ENCODE measurements at regions not wholly inside any gene's neighbourhood (a gene's known extent, or its start where the extent isn't known, plus 50 kb on each side); places are given as distances from the start of the nearest gene placed in this dataset.

DNA sequence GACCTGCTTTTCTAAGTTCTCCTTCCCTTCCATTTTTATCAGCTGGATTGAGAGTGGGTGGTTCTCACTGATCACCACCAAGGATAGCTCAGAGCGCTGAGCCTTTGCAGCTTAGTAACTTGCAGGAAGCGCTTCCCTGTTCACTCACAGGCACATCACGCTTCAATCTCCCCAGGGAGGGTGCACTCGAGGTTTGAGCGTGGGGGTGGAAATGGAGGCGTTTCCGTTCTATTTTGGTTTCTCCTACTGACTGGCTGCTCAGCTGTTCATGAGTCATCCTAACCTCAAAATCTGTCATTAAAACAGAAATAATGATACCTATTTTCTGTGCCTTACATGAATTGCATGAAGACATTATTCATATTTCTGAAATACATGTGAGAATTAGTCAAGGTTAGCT lies 292.1 kb downstream of the SPRY2 start:
- Histone ChIP-seq H4K20me1 (ENCODE audit: control insufficient read depth, insufficient read depth, insufficient read length) (no peaks in the 10 kb centered on the region), H3T11ph (ENCODE audit: low read length) (no peak overlapping the region), H3K23me2 (ENCODE audit: insufficient read length, low read depth, low read length, poor library complexity, severe bottlenecking) (no peaks in the 10 kb centered on the region), H2BK15ac (ENCODE audit: low read depth, low read length) (no peak overlapping the region), H3K4ac (ENCODE audit: low read depth, low read length) (no peak overlapping the region), H3K23ac (ENCODE audit: insufficient read length, low read depth, low read length) (no peak overlapping the region), H2BK12ac (ENCODE audit: insufficient read length, low read depth, low read length) (no peak overlapping the region), H3K27me3 (ENCODE audit: insufficient read depth, low read length) (no peaks in the 10 kb centered on the region), H3K27ac (ENCODE audit: insufficient read length, low read depth, low read length) (no peak overlapping the region), H2BK20ac (ENCODE audit: low read depth, low read length, poor library complexity, severe bottlenecking) (no peak overlapping the region), H2BK5ac (ENCODE audit: insufficient read length, low read length) (no peak overlapping the region), H3K18ac (ENCODE audit: insufficient read length, low read depth, low read length) (no peak overlapping the region), H2AK5ac (ENCODE audit: insufficient read length, low read length) (no peak overlapping the region), H3K9me3 (ENCODE audit: control insufficient read depth, low read depth, low read length) (no peaks in the 10 kb centered on the region), H4K91ac (ENCODE audit: insufficient read length, low read depth, low read length) (no peak overlapping the region), H2AFZ (ENCODE audit: low read length) (no peak overlapping the region), H3K9ac (ENCODE audit: extremely low read depth, insufficient read length, low read length) (no peak overlapping the region), H4K5ac (ENCODE audit: insufficient read length, low read depth, low read length) (no peak overlapping the region), H3K4me1 (ENCODE audit: insufficient read depth, low read length) (no peaks in the 10 kb centered on the region), H3K79me2 (ENCODE audit: insufficient read depth, low read length) (no peaks in the 10 kb centered on the region), H3K14ac (ENCODE audit: insufficient read depth, low read length) (0 out of 2 replicates have a peak overlapping the region, but pooled peaks have one; percentile 56), H3K79me1 (ENCODE audit: insufficient read depth, low read depth, low read length, poor library complexity, severe bottlenecking) (no peaks in the 10 kb centered on the region), H2BK120ac (ENCODE audit: low read depth, low read length, poor library complexity, severe bottlenecking) (no peak overlapping the region), H3K4me2 (ENCODE audit: insufficient read depth, insufficient read length, low read length) (no peak overlapping the region), H4K8ac (replicated peaks; ENCODE audit: insufficient read length, low read depth, low read length) (no peak overlapping the region), H3K56ac (ENCODE audit: insufficient read length, low read depth, low read length) (no peak overlapping the region)
- Mint-ChIP-seq H3K36me3 (ENCODE audit: insufficient read depth in 1 of 3, low read depth in 3 of 3) (no peaks in the 10 kb centered on the region; a peak in 1 of 7 replicates), H3K4me3 (no peak overlapping the region), H3K4me1 (peaks cover 6 to 8% of the 10 kb centered on the region in 2 experiments; a peak in 3 of 4 replicates), H3K27me3 (ENCODE audit: low read depth) (peaks cover 1% of the 10 kb centered on the region; the same call in 1 of the 2 replicates), H3K27ac (no peak overlapping the region), H3K9me3 (no peaks in the 10 kb centered on the region)
- DNase-seq = peak; percentile 30
- no CpG with 5 or more reads among the region's 7 CpGs for WGBS (ENCODE audit: extremely low coverage, insufficient read length, low lambda C conversion rate)
- TF ChIP-seq, protein P1, sequence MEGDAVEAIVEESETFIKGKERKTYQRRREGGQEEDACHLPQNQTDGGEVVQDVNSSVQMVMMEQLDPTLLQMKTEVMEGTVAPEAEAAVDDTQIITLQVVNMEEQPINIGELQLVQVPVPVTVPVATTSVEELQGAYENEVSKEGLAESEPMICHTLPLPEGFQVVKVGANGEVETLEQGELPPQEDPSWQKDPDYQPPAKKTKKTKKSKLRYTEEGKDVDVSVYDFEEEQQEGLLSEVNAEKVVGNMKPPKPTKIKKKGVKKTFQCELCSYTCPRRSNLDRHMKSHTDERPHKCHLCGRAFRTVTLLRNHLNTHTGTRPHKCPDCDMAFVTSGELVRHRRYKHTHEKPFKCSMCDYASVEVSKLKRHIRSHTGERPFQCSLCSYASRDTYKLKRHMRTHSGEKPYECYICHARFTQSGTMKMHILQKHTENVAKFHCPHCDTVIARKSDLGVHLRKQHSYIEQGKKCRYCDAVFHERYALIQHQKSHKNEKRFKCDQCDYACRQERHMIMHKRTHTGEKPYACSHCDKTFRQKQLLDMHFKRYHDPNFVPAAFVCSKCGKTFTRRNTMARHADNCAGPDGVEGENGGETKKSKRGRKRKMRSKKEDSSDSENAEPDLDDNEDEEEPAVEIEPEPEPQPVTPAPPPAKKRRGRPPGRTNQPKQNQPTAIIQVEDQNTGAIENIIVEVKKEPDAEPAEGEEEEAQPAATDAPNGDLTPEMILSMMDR (conservative IDR thresholded peaks at IDR 0.05) = no peak
